PC-9 (cell line): ENCODE measurements at regions not wholly inside any gene's neighbourhood (a gene's known extent, or its start where the extent isn't known, plus 50 kb on each side); places are given as distances from the start of the nearest gene placed in this dataset.

ENCODE experiments used
- EZH2 ChIP-seq: fragments of 200-600 bp; sonication (generic); IDR thresholded peaks from 2 replicates; pipeline ENCODE4 v1.8.0; 2017; ENCODE audit warnings: antibody characterized with exemption, low read depth
- TF ChIP-seq, protein P1 (sequence below): fragments of 200-600 bp; sonication (generic); conservative IDR thresholded peaks from 2 replicates; pipeline ENCODE4 v1.6.1; 2017; ENCODE audit warnings: mixed run types, antibody characterized with exemption, mild to moderate bottlenecking, moderate library complexity

DNA sequence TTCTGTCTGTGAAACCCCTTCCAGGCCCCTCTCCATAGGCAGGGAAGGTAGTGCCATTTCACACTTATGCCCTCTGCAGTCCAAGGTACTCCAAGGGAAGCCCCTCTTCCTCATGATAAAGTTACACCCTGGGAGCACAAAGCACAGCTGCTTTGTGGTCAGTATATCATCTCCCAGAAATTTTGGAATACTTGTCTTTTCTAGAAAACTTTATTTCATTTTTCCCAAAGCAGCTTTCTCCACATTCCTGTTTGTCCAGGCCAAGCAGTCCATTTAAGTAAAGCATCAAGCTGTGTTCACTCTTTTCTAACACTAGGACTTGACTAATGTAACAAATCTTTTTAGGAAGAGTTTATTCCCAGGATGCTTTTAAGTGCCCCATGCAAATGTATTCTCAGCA is 371.8 kb upstream of the RGMB start:
- TF ChIP-seq, protein P1, sequence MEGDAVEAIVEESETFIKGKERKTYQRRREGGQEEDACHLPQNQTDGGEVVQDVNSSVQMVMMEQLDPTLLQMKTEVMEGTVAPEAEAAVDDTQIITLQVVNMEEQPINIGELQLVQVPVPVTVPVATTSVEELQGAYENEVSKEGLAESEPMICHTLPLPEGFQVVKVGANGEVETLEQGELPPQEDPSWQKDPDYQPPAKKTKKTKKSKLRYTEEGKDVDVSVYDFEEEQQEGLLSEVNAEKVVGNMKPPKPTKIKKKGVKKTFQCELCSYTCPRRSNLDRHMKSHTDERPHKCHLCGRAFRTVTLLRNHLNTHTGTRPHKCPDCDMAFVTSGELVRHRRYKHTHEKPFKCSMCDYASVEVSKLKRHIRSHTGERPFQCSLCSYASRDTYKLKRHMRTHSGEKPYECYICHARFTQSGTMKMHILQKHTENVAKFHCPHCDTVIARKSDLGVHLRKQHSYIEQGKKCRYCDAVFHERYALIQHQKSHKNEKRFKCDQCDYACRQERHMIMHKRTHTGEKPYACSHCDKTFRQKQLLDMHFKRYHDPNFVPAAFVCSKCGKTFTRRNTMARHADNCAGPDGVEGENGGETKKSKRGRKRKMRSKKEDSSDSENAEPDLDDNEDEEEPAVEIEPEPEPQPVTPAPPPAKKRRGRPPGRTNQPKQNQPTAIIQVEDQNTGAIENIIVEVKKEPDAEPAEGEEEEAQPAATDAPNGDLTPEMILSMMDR: no peak
- TF ChIP-seq EZH2: no peak
